Small intestine (tissue), 7 donors: ENCODE measurements at regions not wholly inside any gene's neighbourhood (a gene's known extent, or its start where the extent isn't known, plus 50 kb on each side); places are given as distances from the start of the nearest gene placed in this dataset.
A peak's percentile ranks its signal among the peaks of the same experiment; 100 is the strongest.
"Not testable (repeated sequence)": the region's sequence is repeated elsewhere in the genome, so short reads cannot be mapped to it uniquely, and the experiment has no call there.

Experiments
- DNase-seq, 2 donors: peaks; one replicate each; pipeline versions ENCODE4 v3.0.0 to v3.0.0-alpha.2; 2013
- FAIRE-seq: peaks from 2 replicates; lab custom pipeline; 2012; peaks lifted over from hg19 to GRCh38; lab: Jason Lieb, UNC
- H3K27ac ChIP-seq, 3 donors: one replicate each; pipeline ENCODE4 v1.5.1; 2013; ENCODE audit warnings: low read length in 2 of 3, mild to moderate bottlenecking in 2 of 3, control low read depth in 1 of 3, inconsistent platforms in 1 of 3, low read depth in 1 of 3, moderate library complexity in 1 of 3
- H3K27me3 ChIP-seq, 3 donors: one replicate each; pipeline ENCODE4 v1.6.1; 2013; ENCODE audit warnings: low read length in 3 of 3, inconsistent platforms in 1 of 3; ENCODE audit not compliant: control insufficient read depth in 3 of 3, insufficient read depth in 3 of 3
- H3K36me3 ChIP-seq, 3 donors: one replicate each; pipeline ENCODE4 v1.6.1; 2013; ENCODE audit warnings: low read length in 3 of 3, inconsistent platforms in 1 of 3, low read depth in 1 of 3, mild to moderate bottlenecking in 1 of 3, moderate library complexity in 1 of 3; ENCODE audit not compliant: control insufficient read depth in 3 of 3, insufficient read depth in 2 of 3
- H3K4me1 ChIP-seq, 3 donors: one replicate each; pipeline ENCODE4 v1.6.1; 2013; ENCODE audit warnings: low read length in 2 of 3, inconsistent platforms in 1 of 3, low read depth in 1 of 3, mild to moderate bottlenecking in 1 of 3, moderate library complexity in 1 of 3; ENCODE audit not compliant: control insufficient read depth in 3 of 3, insufficient read depth in 2 of 3
- H3K4me3 ChIP-seq, 3 donors: one replicate each; pipeline ENCODE4 v1.5.1; 2013; ENCODE audit warnings: low read length in 3 of 3, control low read depth in 1 of 3, inconsistent platforms in 1 of 3, low read depth in 1 of 3, mild to moderate bottlenecking in 1 of 3, moderate library complexity in 1 of 3
- H3K9me3 ChIP-seq, 2 donors: one replicate each; pipeline ENCODE4 v1.6.1; 2013; ENCODE audit warnings: low read depth in 1 of 2, low read length in 1 of 2; ENCODE audit not compliant: control insufficient read depth in 2 of 2, insufficient read depth in 1 of 2
- WGBS, 3 donors: extraction: QIAGEN DNeasy Blood & Tissue Kit; methylation state at CpG; one replicate each; pipeline ENCODE4 v1.1.7; 2013; 5-methylcytosine and 5-hydroxymethylcytosine counted together
- donor health status: healthy with polysubstance abuse.
- donor health status: control.
- donor health status: control.
- donor health status: Bipolar disorder and iron deficiency.
- donor health status: healthy.

- H3K9me3 ChIP-seq, H3K4me3 ChIP-seq, H3K27me3 ChIP-seq, FAIRE-seq, H3K36me3 ChIP-seq, H3K4me1 ChIP-seq, H3K27ac ChIP-seq: not testable (repeated sequence)
- WGBS, 3 donors, result 32 to 36% (median 36%) methylated on average over 6 of the region's 10 CpGs
- DNase-seq, result peak in 1 of 2 donors; percentile 28
Observed at GRCh38 chr2:111395350-111396128, 274.8 kb downstream of the BCL2L11 start.

DNA sequence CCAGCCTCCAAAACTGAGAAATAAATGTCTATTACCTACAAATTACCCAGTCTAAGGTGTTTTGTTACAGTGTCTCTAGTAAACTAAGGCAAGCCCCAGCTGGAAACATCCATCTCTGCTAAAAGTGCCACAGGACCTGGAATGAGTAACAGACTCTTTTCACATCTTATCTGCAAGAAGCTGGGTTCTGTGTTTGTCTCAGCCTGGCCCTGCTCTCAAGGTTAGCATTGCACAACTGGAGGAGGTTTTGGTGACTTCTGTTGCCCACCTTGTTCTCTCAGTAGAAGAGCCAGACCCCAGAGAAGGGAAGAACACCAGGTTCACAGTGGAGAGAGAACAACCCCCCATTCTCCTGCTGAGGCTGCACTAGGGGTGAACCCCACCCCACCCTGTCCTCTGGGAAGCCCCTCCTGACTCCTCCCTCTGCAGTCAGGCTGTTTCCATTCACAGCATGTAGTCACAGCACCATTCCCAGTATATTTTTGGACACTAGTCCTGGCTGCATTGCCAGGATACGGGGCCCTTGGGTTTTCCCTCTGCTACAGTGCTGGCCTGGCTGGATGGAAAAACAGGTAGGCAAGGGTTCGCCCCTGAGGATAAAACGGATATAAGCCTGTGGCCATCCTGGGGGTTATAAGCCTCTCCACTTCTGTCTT, 280.0 kb downstream of the BCL2L11 start:
- H3K36me3 ChIP-seq, H3K27me3 ChIP-seq, FAIRE-seq, H3K4me3 ChIP-seq, DNase-seq, H3K9me3 ChIP-seq, H3K27ac ChIP-seq, H3K4me1 ChIP-seq: not testable (repeated sequence)
- 73 to 89% (median 89%) methylated on average over 3 of the region's 3 CpGs for WGBS, 3 donors

DNA sequence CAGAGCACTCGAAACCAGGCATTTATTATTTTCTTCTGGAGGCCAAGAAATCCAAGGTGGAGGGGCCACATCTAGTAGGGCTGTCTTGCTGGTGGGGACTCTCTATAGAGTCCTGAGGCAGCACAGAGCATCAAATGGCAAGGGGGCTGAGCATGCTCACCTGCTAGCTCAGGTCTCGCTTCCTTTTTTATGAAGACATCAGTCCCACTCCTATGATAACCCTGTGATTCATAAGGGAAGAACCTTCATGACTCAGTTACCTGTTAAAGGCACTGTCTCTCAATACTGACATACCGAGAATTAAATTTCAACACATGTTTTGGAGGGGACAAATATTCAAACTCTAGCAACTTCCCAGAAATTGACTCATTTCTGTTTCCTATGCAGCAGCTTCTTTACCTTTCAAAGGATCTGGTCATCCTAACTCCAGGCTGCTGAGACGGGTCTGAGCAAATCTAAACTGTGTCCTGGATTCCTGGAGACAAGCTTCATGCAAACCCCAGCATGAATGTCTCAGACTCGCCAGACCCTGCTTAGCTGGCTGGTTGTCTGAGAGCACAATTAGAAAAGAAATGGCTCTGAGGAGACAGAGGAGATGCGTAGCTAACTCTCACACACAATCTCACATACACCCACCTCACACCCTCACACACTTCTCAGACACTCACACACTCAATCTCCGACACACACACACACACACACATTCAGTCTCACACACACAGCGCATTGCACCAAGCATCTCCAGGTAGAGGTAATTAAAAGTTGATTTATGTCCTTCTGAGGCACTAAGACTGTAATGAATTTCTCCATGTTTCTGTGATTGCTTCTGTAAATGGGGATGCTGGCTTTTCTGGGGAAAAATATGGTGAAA, 280.8 kb downstream of the BCL2L11 start:
- not testable (repeated sequence) for FAIRE-seq, H3K36me3 ChIP-seq, H3K4me3 ChIP-seq, H3K27me3 ChIP-seq, H3K9me3 ChIP-seq, H3K27ac ChIP-seq, H3K4me1 ChIP-seq, DNase-seq
- WGBS, 3 donors, result 94 to 100% (median 94%) methylated on average over 3 of the region's 8 CpGs

DNA sequence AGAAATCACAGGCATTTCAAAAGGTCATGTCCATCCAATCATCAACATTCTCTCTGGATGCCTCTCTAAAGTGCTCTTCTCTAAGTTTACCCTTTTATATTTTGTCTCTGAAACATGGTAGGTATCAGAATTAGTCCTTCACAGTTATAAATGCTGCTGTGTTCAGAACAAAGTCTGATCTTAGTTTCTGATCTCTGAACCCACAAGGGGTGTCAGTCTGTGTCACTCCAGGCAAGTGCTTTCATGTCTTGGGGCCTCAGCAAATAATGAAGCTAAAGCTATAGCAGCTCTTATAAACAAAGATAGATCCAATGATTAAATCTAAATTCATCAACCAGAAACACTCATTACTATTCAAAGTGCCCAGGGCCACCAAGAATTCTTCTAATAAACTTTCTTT, 281.7 kb downstream of the BCL2L11 start:
- not testable (repeated sequence) for H3K27me3 ChIP-seq, H3K4me1 ChIP-seq, H3K9me3 ChIP-seq, H3K36me3 ChIP-seq, DNase-seq, H3K27ac ChIP-seq, FAIRE-seq, H3K4me3 ChIP-seq

- FAIRE-seq, H3K9me3 ChIP-seq, H3K27ac ChIP-seq, H3K4me1 ChIP-seq, H3K36me3 ChIP-seq, H3K27me3 ChIP-seq, H3K4me3 ChIP-seq: not testable (repeated sequence)
- WGBS, 3 donors, result 14 to 59% (median 21%) methylated on average over 2 of the region's 2 CpGs
- peak in 1 of 2 donors; percentile 33 for DNase-seq
Observed at GRCh38 chr2:111403287-111403686, 282.6 kb downstream of the BCL2L11 start.

DNA sequence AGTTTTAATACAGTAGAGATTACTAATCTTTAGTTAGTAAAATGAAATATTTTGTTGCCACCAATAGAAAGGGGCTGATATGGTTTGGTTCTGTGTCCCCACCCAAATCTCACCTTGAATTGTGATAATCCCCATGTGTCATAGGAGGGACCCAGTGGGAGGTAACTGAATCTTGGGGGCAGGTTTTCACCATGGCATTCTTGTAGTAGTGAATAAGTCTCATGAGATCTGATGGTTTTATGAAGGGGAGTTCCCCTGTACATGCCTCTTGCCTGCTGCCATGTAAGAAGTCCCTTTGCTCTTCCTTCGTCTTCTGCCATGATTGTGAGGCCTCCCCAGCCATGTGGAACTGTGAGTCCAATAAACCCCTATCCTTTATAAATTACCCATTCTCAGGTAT, 285.9 kb downstream of the BCL2L11 start:
- not testable (repeated sequence) for H3K9me3 ChIP-seq, FAIRE-seq, H3K4me1 ChIP-seq, DNase-seq, H3K27ac ChIP-seq, H3K27me3 ChIP-seq, H3K4me3 ChIP-seq, H3K36me3 ChIP-seq
- WGBS, 3 donors, result no CpG with 5 or more reads among the region's 1 CpG

DNA sequence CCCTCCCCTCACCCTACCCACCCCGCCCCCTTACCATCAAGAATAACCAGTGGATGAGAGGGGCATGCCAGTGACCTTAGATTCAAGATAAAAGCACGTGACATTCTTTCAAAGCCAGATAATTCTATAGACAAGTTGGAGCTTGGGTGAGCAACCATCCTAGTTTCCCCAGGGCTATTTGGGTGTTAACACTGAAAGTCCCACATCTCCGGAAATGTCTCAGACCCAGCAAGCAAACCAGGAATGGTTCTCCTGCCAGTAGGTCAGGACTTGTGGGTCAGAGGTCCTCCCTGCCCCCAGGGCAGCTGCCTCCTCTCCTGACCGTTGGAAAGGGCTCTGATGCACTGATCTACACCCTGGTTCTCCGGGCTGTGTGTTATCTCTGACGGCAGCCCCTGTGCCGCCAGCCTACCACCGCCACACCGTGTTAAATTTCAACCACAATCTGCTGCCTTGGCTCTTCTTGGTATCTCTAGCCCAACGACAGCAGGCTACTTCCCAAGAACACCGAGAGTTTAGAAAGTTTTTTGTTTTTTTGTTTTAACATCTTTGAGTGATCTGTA, 287.0 kb downstream of the BCL2L11 start:
- H3K36me3 ChIP-seq, H3K9me3 ChIP-seq, H3K27me3 ChIP-seq, H3K4me1 ChIP-seq, FAIRE-seq, H3K4me3 ChIP-seq, H3K27ac ChIP-seq, DNase-seq: not testable (repeated sequence)
- 40 to 56% (median 43%) methylated on average over 1 to 4 of the region's 11 CpGs for WGBS, 3 donors

- 90 to 100% (median 96%) methylated on average over 1 to 7 of the region's 10 CpGs for WGBS, 3 donors
- H3K4me1 ChIP-seq, FAIRE-seq, H3K9me3 ChIP-seq, H3K4me3 ChIP-seq, DNase-seq, H3K27me3 ChIP-seq, H3K36me3 ChIP-seq, H3K27ac ChIP-seq: not testable (repeated sequence)
Observed at GRCh38 chr2:111410868-111411406, 290.2 kb downstream of the BCL2L11 start.
